IMR-90 (cell line): ENCODE measurements at regions not wholly inside any gene's neighbourhood (a gene's known extent, or its start where the extent isn't known, plus 50 kb on each side); places are given as distances from the start of the nearest gene placed in this dataset.
"Not testable (repeated sequence)": the region's sequence is repeated elsewhere in the genome, so short reads cannot be mapped to it uniquely, and the experiment has no call there.

Experiments
- ATAC-seq: fragments of 200-7000 bp; cut with Tn5 transposase; 2 replicates; pipeline ENCODE4 v1.9.1; 2020; ENCODE audit warnings: low read depth, mild to moderate bottlenecking, moderate library complexity
- BruUV-seq: library from RNA; stranded (reverse); fragments of 400-500 nt; replicated peaks from 2 replicates; lab custom pipeline; 2021; lab: Mats Ljungman, UMichigan
- CTCF ChIA-PET: fragments of 300-600 bp; formaldehyde crosslinking; extraction: SDS; loops from one replicate; lab custom pipeline; 2021; ENCODE audit warnings: antibody characterized with exemption; lab: Yijun Ruan, JAX
- POLR2A ChIA-PET: fragments of 300-600 bp; sonication (Branson Sonifier 250); formaldehyde crosslinking; loops from one replicate; lab custom pipeline; 2022; ENCODE audit warnings: antibody characterized with exemption; ENCODE audit not compliant: unreplicated experiment; lab: Charles Lee
- DNase-seq: peaks from one replicate; pipeline ENCODE4 v3.0.0; 2013
- H2AFZ ChIP-seq: replicated peaks from 2 replicates; pipeline ENCODE3; 2013; ENCODE audit warnings: low read length, mild to moderate bottlenecking; ENCODE audit not compliant: poor library complexity
- H2AK5ac ChIP-seq: 2 replicates; pipeline ENCODE4 v1.6.1; 2013; ENCODE audit warnings: low read depth, low read length, inconsistent platforms
- H2AK9ac ChIP-seq: replicated peaks from 2 replicates; pipeline ENCODE3; 2013; ENCODE audit warnings: mild to moderate bottlenecking, low read depth, low read length, moderate library complexity; ENCODE audit not compliant: poor library complexity
- H2BK120ac ChIP-seq: 2 replicates; pipeline ENCODE4 v1.6.1; 2013; ENCODE audit warnings: low read depth, low read length, inconsistent platforms
- H2BK15ac ChIP-seq: 3 replicates; pipeline ENCODE4 v1.6.1; 2013; ENCODE audit warnings: low read depth, low read length, inconsistent platforms
- H2BK20ac ChIP-seq: 2 replicates; pipeline ENCODE4 v1.6.1; 2013; ENCODE audit warnings: low read depth, mild to moderate bottlenecking, inconsistent platforms, low read length, moderate library complexity
- H2BK5ac ChIP-seq: 2 replicates; pipeline ENCODE4 v1.6.1; 2013; ENCODE audit warnings: mild to moderate bottlenecking, low read depth, low read length, inconsistent platforms; ENCODE audit not compliant: poor library complexity, severe bottlenecking
- H3K14ac ChIP-seq: replicated peaks from 2 replicates; pipeline ENCODE4 v1.6.1; 2013; ENCODE audit warnings: low read depth, low read length, inconsistent platforms
- H3K18ac ChIP-seq: 2 replicates; pipeline ENCODE4 v1.6.1; 2013; ENCODE audit warnings: low read depth, low read length, control low read depth
- H3K23ac ChIP-seq: 2 replicates; pipeline ENCODE4 v1.6.1; 2013; ENCODE audit warnings: low read depth, low read length, inconsistent platforms
- H3K27ac ChIP-seq: 2 replicates; pipeline ENCODE4 v1.5.1; 2013; ENCODE audit warnings: mild to moderate bottlenecking, control low read depth, low read length; ENCODE audit not compliant: insufficient read depth
- H3K27me3 ChIP-seq: 2 replicates; pipeline ENCODE4 v1.6.1; 2013; ENCODE audit warnings: low read length; ENCODE audit not compliant: control insufficient read depth, insufficient read depth
- H3K36me3 ChIP-seq: 2 replicates; pipeline ENCODE4 v1.6.1; 2013; ENCODE audit warnings: low read length, mixed read lengths; ENCODE audit not compliant: control insufficient read depth, insufficient read depth
- H3K4ac ChIP-seq: 2 replicates; pipeline ENCODE4 v1.6.1; 2013; ENCODE audit warnings: low read depth, low read length, inconsistent platforms
- H3K4me1 ChIP-seq: 2 replicates; pipeline ENCODE4 v1.6.1; 2013; ENCODE audit warnings: low read length, mixed read lengths; ENCODE audit not compliant: control insufficient read depth, insufficient read depth
- H3K4me2 ChIP-seq: 2 replicates; pipeline ENCODE4 v1.6.1; 2013; ENCODE audit warnings: low read depth, mild to moderate bottlenecking, control low read depth, low read length, moderate library complexity
- H3K4me3 ChIP-seq: 2 replicates; pipeline ENCODE4 v1.5.1; 2013; ENCODE audit warnings: low read depth, mild to moderate bottlenecking, control low read depth, low read length, moderate library complexity; ENCODE audit not compliant: insufficient read depth
- H3K56ac ChIP-seq: 2 replicates; pipeline ENCODE4 v1.6.1; 2013; ENCODE audit warnings: low read length, inconsistent platforms; ENCODE audit not compliant: insufficient read depth; ENCODE audit errors: extremely low read depth
- H3K79me1 ChIP-seq, 2 experiments: 2 replicates each; pipeline ENCODE4 v1.6.1; 2013; ENCODE audit warnings: low read length in 2 of 2, inconsistent platforms in 1 of 2, low read depth in 1 of 2
- H3K9ac ChIP-seq: 2 replicates; pipeline ENCODE4 v1.6.1; 2013; ENCODE audit warnings: low read depth, low read length, control low read depth
- H3K9me1 ChIP-seq: 2 replicates; pipeline ENCODE4 v1.6.1; 2013; ENCODE audit warnings: low read length, inconsistent platforms; ENCODE audit not compliant: insufficient read depth
- H3K9me3 ChIP-seq: 2 replicates; pipeline ENCODE4 v1.6.1; 2013; ENCODE audit warnings: low read length; ENCODE audit not compliant: control insufficient read depth, insufficient read depth
- H4K20me1 ChIP-seq: 2 replicates; pipeline ENCODE4 v1.6.1; 2013; ENCODE audit warnings: low read length, inconsistent platforms; ENCODE audit not compliant: insufficient read depth
- H4K5ac ChIP-seq: 2 replicates; pipeline ENCODE4 v1.6.1; 2013; ENCODE audit warnings: mild to moderate bottlenecking, low read depth, low read length, control low read depth
- H4K8ac ChIP-seq, 2 experiments: 2 replicates each; pipeline ENCODE4 v1.6.1; 2013; ENCODE audit warnings: low read depth in 2 of 2, low read length in 2 of 2, control low read depth in 1 of 2, inconsistent platforms in 1 of 2
- H4K91ac ChIP-seq: 2 replicates; pipeline ENCODE4 v1.6.1; 2013; ENCODE audit warnings: low read depth, low read length, inconsistent platforms; ENCODE audit not compliant: insufficient read depth
- MAFK ChIP-seq: IDR thresholded peaks from 2 replicates; pipeline ENCODE4 v1.6.1; 2012; ENCODE audit warnings: low read depth, low read length, improper control_type of control experiment
- WGBS, 2 experiments: methylation state at CpG; one replicate each; pipeline versions ENCODE4 v1.1.5 to v1.1.7; 2013; ENCODE audit warnings: missing lambda C conversion rate in 2 of 2; ENCODE audit not compliant: insufficient read length in 1 of 2; ENCODE audit errors: extremely low coverage in 2 of 2; 5-methylcytosine and 5-hydroxymethylcytosine counted together
- dilution Hi-C: fragments of 300-500 bp; cut with HindIII; formaldehyde crosslinking; loops from one replicate; pipeline ENCODE4 v1.14.3; 2018; ENCODE audit warnings: low sequenced_read_pairs; ENCODE audit not compliant: unreplicated experiment
- in situ Hi-C: fragments of 300-500 bp; cut with MboI; formaldehyde crosslinking; loops from 3 replicates; pipeline ENCODE4 v1.14.3; 2019; ENCODE audit warnings: low sequenced_read_pairs, inconsistent platforms, mixed read lengths
- intact Hi-C: fragments of 100-400 bp; cut with micrococcal nuclease; formaldehyde crosslinking; loops from 2 replicates; pipeline ENCODE4 v1.10.0; 2022

DNA sequence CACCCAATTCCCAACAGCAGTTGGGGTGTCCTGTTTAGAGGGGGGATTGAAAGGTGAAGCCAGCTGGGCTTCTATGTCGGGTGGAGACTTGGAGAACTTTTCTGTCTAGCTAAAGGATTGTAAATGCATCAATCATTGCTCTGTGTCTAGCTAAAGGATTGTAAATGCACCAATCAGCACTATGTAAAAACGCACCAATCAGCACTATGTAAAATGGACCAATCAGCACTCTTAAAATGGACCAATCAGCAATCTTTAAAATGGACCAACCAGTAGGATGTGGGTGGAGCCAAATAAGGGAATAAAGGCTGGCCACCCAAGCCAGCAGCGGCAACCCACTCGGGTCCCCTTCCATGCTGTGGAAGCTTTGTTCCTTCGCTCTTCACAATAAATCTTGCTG lies 1518.6 kb upstream of the RAG2 start:
- H3K14ac ChIP-seq, H4K91ac ChIP-seq, POLR2A ChIA-PET, H3K36me3 ChIP-seq, ATAC-seq, H2BK120ac ChIP-seq, H4K8ac ChIP-seq, H3K23ac ChIP-seq, intact Hi-C loops, H2BK20ac ChIP-seq, H3K9ac ChIP-seq, H3K4ac ChIP-seq, H3K9me1 ChIP-seq, H4K5ac ChIP-seq, H2BK5ac ChIP-seq, in situ Hi-C loops, dilution Hi-C loops, CTCF ChIA-PET, H4K20me1 ChIP-seq, H3K4me1 ChIP-seq, H3K4me2 ChIP-seq, H2BK15ac ChIP-seq, H3K27me3 ChIP-seq, BruUV-seq, DNase-seq, H3K27ac ChIP-seq, H3K4me3 ChIP-seq, H2AK9ac ChIP-seq, H3K56ac ChIP-seq, H2AFZ ChIP-seq, H3K9me3 ChIP-seq, H3K18ac ChIP-seq, H2AK5ac ChIP-seq, H3K79me1 ChIP-seq: not testable (repeated sequence)
- TF ChIP-seq MAFK = peak; percentile 38
- WGBS, 2 experiments = no CpG with 5 or more reads among the region's 5 CpGs

GRCh38 chr11:38115381-38115780 lies 1517.3 kb upstream of the RAG2 start:
- H2AFZ ChIP-seq, H2BK120ac ChIP-seq, DNase-seq, H3K4ac ChIP-seq, H3K4me1 ChIP-seq, H3K18ac ChIP-seq, H4K20me1 ChIP-seq, H3K27ac ChIP-seq, H3K9me3 ChIP-seq, H3K36me3 ChIP-seq, intact Hi-C loops, H3K79me1 ChIP-seq, dilution Hi-C loops, H2BK15ac ChIP-seq, H4K91ac ChIP-seq, H3K27me3 ChIP-seq, H2BK20ac ChIP-seq, H3K9ac ChIP-seq, ATAC-seq, H3K4me3 ChIP-seq, H3K9me1 ChIP-seq, POLR2A ChIA-PET, H3K4me2 ChIP-seq, H3K23ac ChIP-seq, H2BK5ac ChIP-seq, H2AK9ac ChIP-seq, H4K5ac ChIP-seq, H2AK5ac ChIP-seq, BruUV-seq, H4K8ac ChIP-seq, H3K14ac ChIP-seq, CTCF ChIA-PET, in situ Hi-C loops, H3K56ac ChIP-seq: not testable (repeated sequence)
- no CpG with 5 or more reads among the region's 3 CpGs for WGBS, 2 experiments
